ENCODE measurements at regions not wholly inside any gene's neighbourhood (a gene's known extent, or its start where the extent isn't known, plus 50 kb on each side); places are given as distances from the start of the nearest gene placed in this dataset.

GRCh38 chr17:56735842-56736241, 97.9 kb downstream of the C17orf67 start:
- TF ChIP-seq POLR2A (IDR thresholded peaks at IDR 0.05) (no peak), CTCF (IDR thresholded peaks at IDR 0.05) (no peak)

Measured in thyroid gland (tissue), 4 donors.